ENCODE measurements at regions not wholly inside any gene's neighbourhood (a gene's known extent, or its start where the extent isn't known, plus 50 kb on each side); places are given as distances from the start of the nearest gene placed in this dataset.

DNA sequence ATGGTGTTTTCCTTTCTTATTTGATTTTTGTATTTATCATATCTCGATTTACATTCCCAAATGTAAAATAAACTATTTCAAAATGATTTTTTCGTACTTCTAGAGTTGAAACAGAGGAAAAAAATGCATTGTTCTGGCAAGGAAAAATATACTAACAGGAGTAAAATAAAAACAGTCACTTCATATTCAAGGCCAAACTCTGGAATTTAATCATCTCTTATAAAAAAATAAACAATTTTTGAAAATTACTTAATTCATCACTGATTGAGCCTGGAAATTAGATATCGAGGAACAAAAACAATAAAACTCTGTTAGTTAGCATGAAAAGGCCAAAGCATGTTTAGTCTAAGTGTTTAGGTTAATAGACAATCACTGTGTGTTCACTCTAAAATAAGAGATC, 61.1 kb upstream of the PALM2AKAP2 start:
- TF ChIP-seq, protein P1, sequence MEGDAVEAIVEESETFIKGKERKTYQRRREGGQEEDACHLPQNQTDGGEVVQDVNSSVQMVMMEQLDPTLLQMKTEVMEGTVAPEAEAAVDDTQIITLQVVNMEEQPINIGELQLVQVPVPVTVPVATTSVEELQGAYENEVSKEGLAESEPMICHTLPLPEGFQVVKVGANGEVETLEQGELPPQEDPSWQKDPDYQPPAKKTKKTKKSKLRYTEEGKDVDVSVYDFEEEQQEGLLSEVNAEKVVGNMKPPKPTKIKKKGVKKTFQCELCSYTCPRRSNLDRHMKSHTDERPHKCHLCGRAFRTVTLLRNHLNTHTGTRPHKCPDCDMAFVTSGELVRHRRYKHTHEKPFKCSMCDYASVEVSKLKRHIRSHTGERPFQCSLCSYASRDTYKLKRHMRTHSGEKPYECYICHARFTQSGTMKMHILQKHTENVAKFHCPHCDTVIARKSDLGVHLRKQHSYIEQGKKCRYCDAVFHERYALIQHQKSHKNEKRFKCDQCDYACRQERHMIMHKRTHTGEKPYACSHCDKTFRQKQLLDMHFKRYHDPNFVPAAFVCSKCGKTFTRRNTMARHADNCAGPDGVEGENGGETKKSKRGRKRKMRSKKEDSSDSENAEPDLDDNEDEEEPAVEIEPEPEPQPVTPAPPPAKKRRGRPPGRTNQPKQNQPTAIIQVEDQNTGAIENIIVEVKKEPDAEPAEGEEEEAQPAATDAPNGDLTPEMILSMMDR (IDR thresholded peaks at IDR 0.05), result no peak
- TF ChIP-seq POLR2A (IDR thresholded peaks at IDR 0.05), result no peak
